ENCODE measurements at regions not wholly inside any gene's neighbourhood (a gene's known extent, or its start where the extent isn't known, plus 50 kb on each side); places are given as distances from the start of the nearest gene placed in this dataset.

DNA sequence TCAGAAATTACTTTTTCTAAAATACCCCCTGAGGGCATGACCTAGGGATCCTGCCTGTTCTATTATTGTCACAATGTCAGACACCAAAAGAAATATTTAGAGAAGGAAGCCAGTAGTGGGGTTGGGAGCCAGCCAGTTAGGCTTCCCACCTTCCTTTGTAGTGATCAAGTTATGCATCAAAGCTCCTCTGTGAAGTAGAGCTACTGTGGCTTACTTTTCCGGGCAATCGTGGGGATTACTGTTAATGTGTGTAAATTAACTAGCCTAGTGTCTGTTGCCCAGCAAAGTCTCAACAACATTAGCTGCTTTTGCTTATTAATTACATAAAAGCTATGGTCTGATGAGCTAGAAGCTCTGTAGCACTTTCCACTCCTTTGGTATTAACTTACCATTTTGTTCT is 109.0 kb upstream of the PCAT7 start (continued):
- TF ChIP-seq ARID4B (CRISPR knock-in tag; IDR thresholded peaks at IDR 0.05; ENCODE audit: borderline replicate concordance) (no peak), MAX (CRISPR knock-in tag; IDR thresholded peaks at IDR 0.05) (no peak), ZBTB21 (CRISPR knock-in tag; IDR thresholded peaks at IDR 0.05; ENCODE audit: borderline replicate concordance) (no peak), RELA (CRISPR knock-in tag; IDR thresholded peaks at IDR 0.05; ENCODE audit: borderline replicate concordance) (no peak), ZNF396 (CRISPR knock-in tag; IDR thresholded peaks at IDR 0.05; ENCODE audit: borderline replicate concordance) (no peak), JAZF1 (CRISPR knock-in tag; IDR thresholded peaks at IDR 0.05) (no peak)
- TF ChIP-seq, protein P1, sequence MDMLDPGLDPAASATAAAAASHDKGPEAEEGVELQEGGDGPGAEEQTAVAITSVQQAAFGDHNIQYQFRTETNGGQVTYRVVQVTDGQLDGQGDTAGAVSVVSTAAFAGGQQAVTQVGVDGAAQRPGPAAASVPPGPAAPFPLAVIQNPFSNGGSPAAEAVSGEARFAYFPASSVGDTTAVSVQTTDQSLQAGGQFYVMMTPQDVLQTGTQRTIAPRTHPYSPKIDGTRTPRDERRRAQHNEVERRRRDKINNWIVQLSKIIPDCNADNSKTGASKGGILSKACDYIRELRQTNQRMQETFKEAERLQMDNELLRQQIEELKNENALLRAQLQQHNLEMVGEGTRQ (CRISPR knock-in tag; IDR thresholded peaks at IDR 0.05) = no peak

- no peak for ATAC-seq
- Mint-ChIP-seq H3K36me3 (peaks cover 46% of the 10 kb centered on the region), H3K9me3 (no peaks in the 10 kb centered on the region), H3K27me3 (ENCODE audit: low read depth) (no peaks in the 10 kb centered on the region), H3K27ac (no peak overlapping the region; the same call in 1 of the 2 replicates), H3K4me3 (no peak overlapping the region), H3K4me1 (peaks cover 21% of the 10 kb centered on the region)
- TF ChIP-seq, protein P2, sequence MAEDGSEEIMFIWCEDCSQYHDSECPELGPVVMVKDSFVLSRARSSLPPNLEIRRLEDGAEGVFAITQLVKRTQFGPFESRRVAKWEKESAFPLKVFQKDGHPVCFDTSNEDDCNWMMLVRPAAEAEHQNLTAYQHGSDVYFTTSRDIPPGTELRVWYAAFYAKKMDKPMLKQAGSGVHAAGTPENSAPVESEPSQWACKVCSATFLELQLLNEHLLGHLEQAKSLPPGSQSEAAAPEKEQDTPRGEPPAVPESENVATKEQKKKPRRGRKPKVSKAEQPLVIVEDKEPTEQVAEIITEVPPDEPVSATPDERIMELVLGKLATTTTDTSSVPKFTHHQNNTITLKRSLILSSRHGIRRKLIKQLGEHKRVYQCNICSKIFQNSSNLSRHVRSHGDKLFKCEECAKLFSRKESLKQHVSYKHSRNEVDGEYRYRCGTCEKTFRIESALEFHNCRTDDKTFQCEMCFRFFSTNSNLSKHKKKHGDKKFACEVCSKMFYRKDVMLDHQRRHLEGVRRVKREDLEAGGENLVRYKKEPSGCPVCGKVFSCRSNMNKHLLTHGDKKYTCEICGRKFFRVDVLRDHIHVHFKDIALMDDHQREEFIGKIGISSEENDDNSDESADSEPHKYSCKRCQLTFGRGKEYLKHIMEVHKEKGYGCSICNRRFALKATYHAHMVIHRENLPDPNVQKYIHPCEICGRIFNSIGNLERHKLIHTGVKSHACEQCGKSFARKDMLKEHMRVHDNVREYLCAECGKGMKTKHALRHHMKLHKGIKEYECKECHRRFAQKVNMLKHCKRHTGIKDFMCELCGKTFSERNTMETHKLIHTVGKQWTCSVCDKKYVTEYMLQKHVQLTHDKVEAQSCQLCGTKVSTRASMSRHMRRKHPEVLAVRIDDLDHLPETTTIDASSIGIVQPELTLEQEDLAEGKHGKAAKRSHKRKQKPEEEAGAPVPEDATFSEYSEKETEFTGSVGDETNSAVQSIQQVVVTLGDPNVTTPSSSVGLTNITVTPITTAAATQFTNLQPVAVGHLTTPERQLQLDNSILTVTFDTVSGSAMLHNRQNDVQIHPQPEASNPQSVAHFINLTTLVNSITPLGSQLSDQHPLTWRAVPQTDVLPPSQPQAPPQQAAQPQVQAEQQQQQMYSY (CRISPR knock-in tag; IDR thresholded peaks at IDR 0.05) = no peak
- TF ChIP-seq NFE2L1 (CRISPR knock-in tag; IDR thresholded peaks at IDR 0.05) (no peak), ZBTB21 (CRISPR knock-in tag; IDR thresholded peaks at IDR 0.05; ENCODE audit: borderline replicate concordance) (no peak), TCF7 (CRISPR knock-in tag; IDR thresholded peaks at IDR 0.05; ENCODE audit: low read depth) (no peak), ZNF425 (CRISPR knock-in tag; conservative IDR thresholded peaks at IDR 0.05) (no peak), SMAD4 (CRISPR knock-in tag; IDR thresholded peaks at IDR 0.05) (no peak), ESRRA (CRISPR knock-in tag; IDR thresholded peaks at IDR 0.05; ENCODE audit: borderline replicate concordance) (no peak)
- TF ChIP-seq, protein P3, sequence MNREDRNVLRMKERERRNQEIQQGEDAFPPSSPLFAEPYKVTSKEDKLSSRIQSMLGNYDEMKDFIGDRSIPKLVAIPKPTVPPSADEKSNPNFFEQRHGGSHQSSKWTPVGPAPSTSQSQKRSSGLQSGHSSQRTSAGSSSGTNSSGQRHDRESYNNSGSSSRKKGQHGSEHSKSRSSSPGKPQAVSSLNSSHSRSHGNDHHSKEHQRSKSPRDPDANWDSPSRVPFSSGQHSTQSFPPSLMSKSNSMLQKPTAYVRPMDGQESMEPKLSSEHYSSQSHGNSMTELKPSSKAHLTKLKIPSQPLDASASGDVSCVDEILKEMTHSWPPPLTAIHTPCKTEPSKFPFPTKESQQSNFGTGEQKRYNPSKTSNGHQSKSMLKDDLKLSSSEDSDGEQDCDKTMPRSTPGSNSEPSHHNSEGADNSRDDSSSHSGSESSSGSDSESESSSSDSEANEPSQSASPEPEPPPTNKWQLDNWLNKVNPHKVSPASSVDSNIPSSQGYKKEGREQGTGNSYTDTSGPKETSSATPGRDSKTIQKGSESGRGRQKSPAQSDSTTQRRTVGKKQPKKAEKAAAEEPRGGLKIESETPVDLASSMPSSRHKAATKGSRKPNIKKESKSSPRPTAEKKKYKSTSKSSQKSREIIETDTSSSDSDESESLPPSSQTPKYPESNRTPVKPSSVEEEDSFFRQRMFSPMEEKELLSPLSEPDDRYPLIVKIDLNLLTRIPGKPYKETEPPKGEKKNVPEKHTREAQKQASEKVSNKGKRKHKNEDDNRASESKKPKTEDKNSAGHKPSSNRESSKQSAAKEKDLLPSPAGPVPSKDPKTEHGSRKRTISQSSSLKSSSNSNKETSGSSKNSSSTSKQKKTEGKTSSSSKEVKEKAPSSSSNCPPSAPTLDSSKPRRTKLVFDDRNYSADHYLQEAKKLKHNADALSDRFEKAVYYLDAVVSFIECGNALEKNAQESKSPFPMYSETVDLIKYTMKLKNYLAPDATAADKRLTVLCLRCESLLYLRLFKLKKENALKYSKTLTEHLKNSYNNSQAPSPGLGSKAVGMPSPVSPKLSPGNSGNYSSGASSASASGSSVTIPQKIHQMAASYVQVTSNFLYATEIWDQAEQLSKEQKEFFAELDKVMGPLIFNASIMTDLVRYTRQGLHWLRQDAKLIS (CRISPR knock-in tag; IDR thresholded peaks at IDR 0.05; ENCODE audit: borderline replicate concordance) = no peak
- TF ChIP-seq, protein P4, sequence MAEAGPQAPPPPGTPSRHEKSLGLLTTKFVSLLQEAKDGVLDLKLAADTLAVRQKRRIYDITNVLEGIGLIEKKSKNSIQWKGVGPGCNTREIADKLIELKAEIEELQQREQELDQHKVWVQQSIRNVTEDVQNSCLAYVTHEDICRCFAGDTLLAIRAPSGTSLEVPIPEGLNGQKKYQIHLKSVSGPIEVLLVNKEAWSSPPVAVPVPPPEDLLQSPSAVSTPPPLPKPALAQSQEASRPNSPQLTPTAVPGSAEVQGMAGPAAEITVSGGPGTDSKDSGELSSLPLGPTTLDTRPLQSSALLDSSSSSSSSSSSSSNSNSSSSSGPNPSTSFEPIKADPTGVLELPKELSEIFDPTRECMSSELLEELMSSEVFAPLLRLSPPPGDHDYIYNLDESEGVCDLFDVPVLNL (CRISPR knock-in tag; IDR thresholded peaks at IDR 0.05; ENCODE audit: borderline replicate concordance, low read depth) = no peak
- no peak for DNase-seq (ENCODE audit: low spot score)
- POLR2A ChIA-PET = no interaction called here
- CTCF ChIA-PET = no interaction called here
Observed at GRCh38 chr9:94449486-94449885, 105.4 kb upstream of the PCAT7 start.

Measured in WTC11 (cell line).